OCI-LY1 (cell line): ENCODE measurements at regions not wholly inside any gene's neighbourhood (a gene's known extent, or its start where the extent isn't known, plus 50 kb on each side); places are given as distances from the start of the nearest gene placed in this dataset.

Source experiments
- H2AFZ ChIP-seq: fragments of 200-600 bp; sonication (generic), shearing (Covaris generic); 2 replicates; pipeline ENCODE4 v1.6.0; 2014; ENCODE audit warnings: antibody characterized with exemption, mild to moderate bottlenecking, low read length
- H3F3A ChIP-seq: fragments of 200-600 bp; sonication (generic), shearing (Covaris generic); 2 replicates; pipeline ENCODE4 v1.6.0; 2014; ENCODE audit warnings: mild to moderate bottlenecking, antibody characterized with exemption, low read length, moderate library complexity; ENCODE audit not compliant: insufficient read depth
- H3K27ac ChIP-seq: fragments of 200-600 bp; sonication (generic); 2 replicates; pipeline ENCODE4 v1.5.1; 2014; ENCODE audit warnings: low read length, mixed run types, mild to moderate bottlenecking, low read depth; ENCODE audit not compliant: poor library complexity, severe bottlenecking
- H3K27me3 ChIP-seq: fragments of 200-600 bp; sonication (generic); 2 replicates; pipeline ENCODE4 v1.6.0; 2014; ENCODE audit warnings: antibody characterized with exemption, mild to moderate bottlenecking, low read length, moderate library complexity; ENCODE audit not compliant: insufficient read depth
- H3K36me3 ChIP-seq: fragments of 200-600 bp; sonication (generic); 2 replicates; pipeline ENCODE4 v1.6.1; 2014; ENCODE audit warnings: mild to moderate bottlenecking, antibody characterized with exemption, low read length, moderate library complexity, mixed read lengths; ENCODE audit not compliant: insufficient read depth
- H3K4me1 ChIP-seq: fragments of 200-600 bp; sonication (generic); 2 replicates; pipeline ENCODE4 v1.5.1; 2014; ENCODE audit warnings: mild to moderate bottlenecking, low read length, moderate library complexity; ENCODE audit not compliant: insufficient read depth, severe bottlenecking
- H3K4me2 ChIP-seq: fragments of 200-600 bp; sonication (generic), shearing (Covaris generic); 2 replicates; pipeline ENCODE4 v1.6.1; 2014; ENCODE audit warnings: low read length
- H3K4me3 ChIP-seq: fragments of 200-600 bp; sonication (generic); 2 replicates; pipeline ENCODE4 v1.5.1; 2014; ENCODE audit warnings: low read length, low read depth, mild to moderate bottlenecking, mixed read lengths; ENCODE audit not compliant: poor library complexity, severe bottlenecking
- H3K79me2 ChIP-seq: fragments of 200-600 bp; shearing (Covaris generic); 2 replicates; pipeline ENCODE4 v1.6.1; 2016; ENCODE audit warnings: mixed run types, low read length, mixed read lengths; ENCODE audit not compliant: insufficient read depth
- H3K9ac ChIP-seq: fragments of 200-600 bp; sonication (generic), shearing (Covaris generic); 2 replicates; pipeline ENCODE4 v1.6.1; 2014; ENCODE audit warnings: mild to moderate bottlenecking, low read length, mixed read lengths
- H3K9me2 ChIP-seq: fragments of 200-600 bp; sonication (generic), shearing (Covaris generic); 2 replicates; pipeline ENCODE4 v1.6.1; 2014; ENCODE audit warnings: low read depth, mild to moderate bottlenecking, low read length, mixed read lengths
- H3K9me3 ChIP-seq: fragments of 200-600 bp; shearing (Covaris generic); 2 replicates; pipeline ENCODE4 v1.6.1; 2014; ENCODE audit warnings: low read length, mixed read lengths
- H4K20me1 ChIP-seq: fragments of 200-600 bp; sonication (generic), shearing (Covaris generic); 2 replicates; pipeline ENCODE4 v1.6.0; 2016; ENCODE audit warnings: mild to moderate bottlenecking, low read length; ENCODE audit not compliant: insufficient read depth
- EZH2 ChIP-seq: fragments of 200-600 bp; sonication (generic), shearing (Covaris generic); IDR thresholded peaks from 2 replicates; pipeline ENCODE4 v1.8.0; 2017; ENCODE audit warnings: borderline replicate concordance, mixed run types, mild to moderate bottlenecking, antibody characterized with exemption, low read length, moderate library complexity, mixed read lengths
- TF ChIP-seq, protein P1 (sequence below): fragments of 200-600 bp; sonication (generic), shearing (Covaris generic); IDR thresholded peaks from 2 replicates; pipeline ENCODE4 v1.5.1; 2017; ENCODE audit warnings: mild to moderate bottlenecking, antibody characterized with exemption, low read length, moderate library complexity, mixed read lengths

DNA sequence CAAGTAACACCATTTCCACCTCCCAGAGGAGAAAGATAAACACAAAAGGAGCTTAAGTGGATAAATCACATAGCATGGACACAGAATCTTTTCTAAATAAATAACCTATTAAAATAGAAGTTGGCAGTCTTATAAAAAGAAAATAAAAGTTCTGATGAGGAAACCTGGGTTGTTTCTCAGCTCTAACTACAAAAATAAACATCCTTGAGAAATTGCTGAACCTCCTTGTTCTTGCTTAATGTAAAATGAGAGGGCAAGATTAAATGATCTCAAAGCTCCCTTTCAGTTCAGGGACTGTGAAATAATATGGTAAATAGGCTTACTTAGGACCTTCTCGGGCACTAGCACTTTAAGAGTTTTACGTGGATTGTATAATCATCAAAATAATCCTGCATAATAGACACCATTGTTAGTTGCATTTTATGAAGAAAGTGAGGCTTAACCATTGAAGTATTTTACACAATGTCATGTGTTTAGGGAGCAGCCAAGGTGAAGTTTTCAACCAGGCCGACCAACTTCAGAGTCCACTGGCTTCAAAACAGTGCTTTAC, 214.0 kb upstream of the NOVA1 start:
- no peak overlapping the region for H3K9ac ChIP-seq
- TF ChIP-seq, protein P1, sequence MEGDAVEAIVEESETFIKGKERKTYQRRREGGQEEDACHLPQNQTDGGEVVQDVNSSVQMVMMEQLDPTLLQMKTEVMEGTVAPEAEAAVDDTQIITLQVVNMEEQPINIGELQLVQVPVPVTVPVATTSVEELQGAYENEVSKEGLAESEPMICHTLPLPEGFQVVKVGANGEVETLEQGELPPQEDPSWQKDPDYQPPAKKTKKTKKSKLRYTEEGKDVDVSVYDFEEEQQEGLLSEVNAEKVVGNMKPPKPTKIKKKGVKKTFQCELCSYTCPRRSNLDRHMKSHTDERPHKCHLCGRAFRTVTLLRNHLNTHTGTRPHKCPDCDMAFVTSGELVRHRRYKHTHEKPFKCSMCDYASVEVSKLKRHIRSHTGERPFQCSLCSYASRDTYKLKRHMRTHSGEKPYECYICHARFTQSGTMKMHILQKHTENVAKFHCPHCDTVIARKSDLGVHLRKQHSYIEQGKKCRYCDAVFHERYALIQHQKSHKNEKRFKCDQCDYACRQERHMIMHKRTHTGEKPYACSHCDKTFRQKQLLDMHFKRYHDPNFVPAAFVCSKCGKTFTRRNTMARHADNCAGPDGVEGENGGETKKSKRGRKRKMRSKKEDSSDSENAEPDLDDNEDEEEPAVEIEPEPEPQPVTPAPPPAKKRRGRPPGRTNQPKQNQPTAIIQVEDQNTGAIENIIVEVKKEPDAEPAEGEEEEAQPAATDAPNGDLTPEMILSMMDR, result no peak
- no peaks in the 10 kb centered on the region for H3K27me3 ChIP-seq
- no peaks in the 10 kb centered on the region for H3K9me3 ChIP-seq
- no peaks in the 10 kb centered on the region for H3K9me2 ChIP-seq
- H3K4me2 ChIP-seq, result no peak overlapping the region
- no peaks in the 10 kb centered on the region for H3K36me3 ChIP-seq
- no peaks in the 10 kb centered on the region for H3K79me2 ChIP-seq
- no peaks in the 10 kb centered on the region for H3F3A ChIP-seq
- no peak overlapping the region for H3K27ac ChIP-seq
- no peak overlapping the region for H3K4me3 ChIP-seq
- H4K20me1 ChIP-seq, result no peaks in the 10 kb centered on the region
- H3K4me1 ChIP-seq, result no peaks in the 10 kb centered on the region
- no peak overlapping the region for H2AFZ ChIP-seq

DNA sequence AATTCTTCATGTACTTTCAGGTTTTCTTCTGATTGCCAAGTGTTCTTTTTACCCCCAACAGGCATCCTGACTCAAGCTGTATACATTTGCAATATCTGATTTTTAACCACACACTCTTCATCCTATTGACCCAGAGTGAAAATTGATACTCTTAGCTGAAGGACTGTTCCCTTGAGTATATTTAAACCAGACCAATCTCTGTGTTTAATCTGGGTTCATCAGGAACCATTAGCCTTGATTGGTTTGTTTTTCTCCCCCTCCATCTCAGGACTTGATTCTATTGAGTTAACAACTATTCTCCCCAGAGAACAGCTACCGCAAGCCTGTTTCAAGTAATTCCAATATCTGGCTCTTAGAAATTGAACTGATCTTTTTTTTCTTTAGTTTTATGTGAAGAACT, 222.3 kb upstream of the NOVA1 start:
- Histone ChIP-seq H3K9me3 (no peaks in the 10 kb centered on the region), H3K9ac (no peak overlapping the region), H3K4me3 (no peak overlapping the region), H3K4me2 (no peak overlapping the region), H3K27me3 (no peaks in the 10 kb centered on the region), H2AFZ (no peak overlapping the region), H3K9me2 (no peaks in the 10 kb centered on the region), H4K20me1 (no peaks in the 10 kb centered on the region), H3K27ac (no peak overlapping the region), H3K36me3 (no peaks in the 10 kb centered on the region), H3F3A (no peaks in the 10 kb centered on the region), H3K79me2 (no peaks in the 10 kb centered on the region), H3K4me1 (no peaks in the 10 kb centered on the region)
- TF ChIP-seq, protein P1, result no peak
- no peak for TF ChIP-seq EZH2

DNA sequence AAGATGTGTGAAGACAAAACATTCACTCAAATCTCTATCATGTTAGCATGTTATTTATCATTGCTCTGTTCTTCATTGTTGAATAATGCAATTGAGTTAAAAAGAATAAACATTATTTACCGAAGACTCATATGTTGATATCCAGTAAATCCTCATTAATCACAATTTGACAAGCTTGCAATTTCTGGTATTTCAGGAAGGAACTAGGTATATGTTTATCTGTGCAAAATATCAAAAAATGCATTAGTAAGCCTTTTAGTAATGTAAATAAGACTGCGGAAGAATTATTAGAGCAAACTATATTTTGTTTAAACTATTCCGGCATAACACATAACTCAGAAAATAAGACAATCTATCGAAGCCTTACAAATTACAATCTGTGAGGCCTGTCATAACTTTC, 222.7 kb upstream of the NOVA1 start:
- Histone ChIP-seq H3K79me2 (no peaks in the 10 kb centered on the region), H2AFZ (no peak overlapping the region), H3K4me1 (no peaks in the 10 kb centered on the region), H3K36me3 (no peaks in the 10 kb centered on the region), H4K20me1 (no peaks in the 10 kb centered on the region), H3K4me2 (no peak overlapping the region), H3K4me3 (no peak overlapping the region), H3K9me3 (no peaks in the 10 kb centered on the region), H3K27ac (no peak overlapping the region), H3K27me3 (no peaks in the 10 kb centered on the region), H3F3A (no peaks in the 10 kb centered on the region), H3K9ac (no peak overlapping the region), H3K9me2 (no peaks in the 10 kb centered on the region)
- no peak for TF ChIP-seq EZH2
- TF ChIP-seq, protein P1, result no peak
